HG03039 (cell line): ENCODE measurements at regions not wholly inside any gene's neighbourhood (a gene's known extent, or its start where the extent isn't known, plus 50 kb on each side); places are given as distances from the start of the nearest gene placed in this dataset.

Experiments
- ATAC-seq: cut with Tn5 transposase; IDR thresholded peaks from one replicate; pipeline ENCODE4 v1.9.1; 2021; ENCODE audit warnings: mild to moderate bottlenecking, moderate library complexity; ENCODE audit not compliant: unreplicated experiment

GRCh38 chr6:105967917-105968602 lies 118.1 kb upstream of the PRDM1 start:
- no peak for ATAC-seq

GRCh38 chr6:105966481-105966880 lies 119.7 kb upstream of the PRDM1 start:
- ATAC-seq = no peak

- ATAC-seq = no peak
Measured at GRCh38 chr6:105964979-105965760, 121.0 kb upstream of the PRDM1 start.

- ATAC-seq = no peak
Measured at GRCh38 chr6:105954148-105954547, 132.0 kb upstream of the PRDM1 start.

- ATAC-seq = no peak
Measured at GRCh38 chr6:105952772-105953690, 133.1 kb upstream of the PRDM1 start.

GRCh38 chr6:105952326-105952725 lies 133.8 kb upstream of the PRDM1 start:
- ATAC-seq = no peak

GRCh38 chr6:105951322-105951721 lies 134.8 kb upstream of the PRDM1 start:
- no peak for ATAC-seq

- no peak for ATAC-seq
Measured at GRCh38 chr6:105949869-105950268, 136.3 kb upstream of the PRDM1 start.

GRCh38 chr6:105943514-105943913 lies 142.6 kb upstream of the PRDM1 start:
- ATAC-seq = no peak

- no peak for ATAC-seq
Measured at GRCh38 chr6:105941621-105942412, 144.3 kb upstream of the PRDM1 start.

- ATAC-seq = no peak
Measured at GRCh38 chr6:105940990-105941389, 145.1 kb upstream of the PRDM1 start.

- ATAC-seq = no peak
Measured at GRCh38 chr6:105936972-105937371, 149.2 kb upstream of the PRDM1 start.

GRCh38 chr6:105935416-105935815 lies 150.7 kb upstream of the PRDM1 start:
- no peak for ATAC-seq

GRCh38 chr6:105934708-105935107 lies 151.4 kb upstream of the PRDM1 start:
- no peak for ATAC-seq

GRCh38 chr6:105932440-105932839 lies 153.7 kb upstream of the PRDM1 start:
- ATAC-seq = no peak

GRCh38 chr6:105929626-105930025 lies 156.5 kb upstream of the PRDM1 start:
- ATAC-seq = no peak

- ATAC-seq = no peak
Measured at GRCh38 chr6:105926318-105926717, 159.8 kb upstream of the PRDM1 start.

GRCh38 chr6:105925706-105926105 lies 160.4 kb upstream of the PRDM1 start:
- ATAC-seq = no peak

- ATAC-seq = no peak
Measured at GRCh38 chr6:105921781-105922180, 164.4 kb upstream of the PRDM1 start.

- ATAC-seq = no peak
Measured at GRCh38 chr6:105920071-105920470, 166.1 kb upstream of the PRDM1 start.
